Hematopoietic multipotent progenitor cell treated with erythropoietin and hydrocortisone succinate and interleukin-3 and kit ligand, for 4 days (in vitro differentiated cells): ENCODE measurements at regions not wholly inside any gene's neighbourhood (a gene's known extent, or its start where the extent isn't known, plus 50 kb on each side); places are given as distances from the start of the nearest gene placed in this dataset.

Experiments
- DNase-seq: peaks from one replicate; pipeline ENCODE4 v3.0.0-alpha.2; 2015

- no peak for DNase-seq
These were observed 315.5 kb downstream of the RPS24 start for GRCh38 chr10:78349165-78349516.

GRCh38 chr10:78349911-78350663 is 316.4 kb downstream of the RPS24 start:
- no peak for DNase-seq

DNA sequence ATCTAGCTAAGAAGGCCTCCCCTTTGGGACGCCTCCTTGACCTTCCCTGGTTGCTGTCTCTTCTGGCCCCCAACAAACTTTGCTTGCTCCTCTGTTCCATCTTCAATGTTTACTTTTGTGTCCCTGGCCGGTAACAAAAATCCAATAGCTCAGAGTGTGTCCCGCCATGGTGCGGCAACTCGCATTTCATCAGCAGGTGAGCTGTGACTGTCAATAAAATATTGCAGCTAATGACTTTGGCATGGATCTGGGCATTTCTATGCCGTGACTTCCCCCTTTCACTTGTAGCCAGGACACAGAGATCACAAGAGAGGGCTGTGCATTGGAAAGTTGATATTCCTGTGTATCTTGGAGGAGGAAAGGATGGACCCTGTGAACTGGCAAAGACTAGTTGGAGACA is 317.6 kb downstream of the RPS24 start:
- no peak for DNase-seq

DNA sequence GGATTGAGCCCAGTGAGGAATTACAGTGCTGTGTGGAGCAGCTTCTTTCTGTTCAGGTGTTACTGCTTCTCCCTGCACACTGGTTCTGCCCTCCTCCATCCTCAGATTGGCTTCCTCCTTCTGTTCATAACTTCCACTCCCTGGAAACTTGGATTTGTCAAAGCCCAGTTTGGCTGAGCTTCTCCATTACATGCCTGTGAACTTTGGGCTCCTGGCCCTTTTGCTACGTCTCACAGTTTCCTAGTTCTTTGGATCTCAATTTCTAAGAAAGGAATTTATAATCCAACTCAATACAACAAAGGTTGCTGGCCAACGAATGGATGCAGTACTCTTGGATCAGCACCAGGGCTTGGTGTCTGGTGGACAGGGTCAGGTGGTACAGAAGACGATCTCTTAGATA is 318.1 kb downstream of the RPS24 start:
- DNase-seq: no peak

DNA sequence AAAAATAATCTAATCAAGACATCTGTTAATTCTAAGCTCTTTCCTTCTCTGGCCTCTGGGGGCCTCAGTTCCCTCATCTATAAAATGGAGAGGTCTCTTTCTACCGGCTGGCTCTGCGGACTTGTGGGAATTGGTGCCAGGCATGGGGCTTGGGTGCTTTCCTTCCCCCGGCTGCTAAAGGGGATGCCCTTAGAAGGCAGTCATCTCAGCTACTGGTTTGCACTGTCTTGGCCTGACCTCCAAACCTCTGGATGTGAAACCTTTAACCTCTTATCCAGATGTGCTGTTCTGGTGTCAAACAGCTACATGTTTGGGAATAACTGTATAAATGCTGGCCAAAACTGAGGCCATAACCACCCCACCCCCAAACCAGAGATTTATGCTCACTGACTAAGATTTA is 320.0 kb downstream of the RPS24 start:
- peak; percentile 4 for DNase-seq

GRCh38 chr10:78354101-78354500 is 320.4 kb downstream of the RPS24 start:
- DNase-seq: no peak

GRCh38 chr10:78356291-78356900 is 322.7 kb downstream of the RPS24 start:
- DNase-seq: no peak

DNA sequence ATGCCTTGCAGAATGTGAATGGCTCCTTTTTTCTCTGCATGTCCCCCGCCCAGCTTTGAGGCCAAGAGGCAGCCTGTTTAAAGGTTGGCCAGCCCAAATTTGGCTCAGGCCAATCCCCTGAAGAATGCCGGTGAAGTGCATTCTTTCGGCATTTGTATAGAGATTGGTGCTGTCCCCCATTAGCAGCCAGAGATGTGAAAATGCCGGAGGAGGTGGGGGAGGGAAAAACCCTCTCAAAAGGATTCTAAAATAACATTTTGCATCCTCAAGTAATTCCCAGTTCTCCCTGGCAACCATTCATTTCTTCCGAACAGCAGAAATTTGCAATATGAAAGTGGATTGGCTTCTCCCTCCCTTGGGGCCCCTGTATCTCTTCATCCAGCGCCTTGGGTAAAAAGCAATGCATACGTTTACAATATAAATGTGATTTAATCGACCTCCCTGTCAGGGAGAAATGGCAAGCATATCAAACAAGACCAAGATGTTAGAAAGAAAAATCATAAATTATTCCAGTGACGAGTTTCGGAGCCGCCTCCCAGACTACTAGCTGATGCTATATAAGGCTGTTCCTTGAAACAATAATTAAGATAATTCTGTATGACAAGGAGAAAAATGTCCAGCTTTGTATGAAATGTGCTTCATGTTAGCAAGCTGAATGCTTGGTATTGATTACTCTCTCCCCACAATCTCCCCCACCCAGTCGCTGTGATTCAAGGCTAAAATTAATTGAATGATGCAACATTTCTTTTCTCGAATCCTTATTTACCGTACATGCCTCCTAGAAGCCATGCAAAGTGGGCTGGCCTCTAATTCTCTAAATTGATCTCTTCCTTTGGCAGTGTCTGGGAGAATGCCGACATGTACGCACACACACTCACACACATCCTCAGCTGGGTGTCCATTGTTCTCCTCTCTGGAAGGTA is 323.7 kb downstream of the RPS24 start:
- no peak for DNase-seq

- no peak for DNase-seq
These were observed 324.7 kb downstream of the RPS24 start for GRCh38 chr10:78358351-78358750.

DNA sequence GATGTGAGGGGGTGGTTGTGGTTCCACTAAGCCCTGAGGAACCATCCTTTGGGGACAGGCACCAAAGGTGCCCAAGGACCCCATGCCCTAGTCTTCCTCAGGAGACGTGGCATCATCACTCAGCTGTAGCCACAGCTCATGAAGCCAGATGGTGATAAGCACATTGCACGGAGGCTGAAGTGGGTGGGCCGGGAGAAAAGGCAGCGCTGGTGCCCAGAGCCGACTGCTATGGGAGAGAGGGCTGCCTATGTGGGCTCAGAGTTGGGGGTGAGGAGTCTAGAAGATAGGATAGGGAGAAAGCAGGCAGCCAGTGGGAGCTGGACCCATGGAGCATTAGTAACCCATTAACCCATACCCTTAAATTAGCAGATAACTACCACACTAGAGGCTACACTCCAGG is 325.3 kb downstream of the RPS24 start:
- no peak for DNase-seq

GRCh38 chr10:78359640-78360091 is 326.0 kb downstream of the RPS24 start:
- no peak for DNase-seq

- DNase-seq: no peak
These were observed 326.6 kb downstream of the RPS24 start for GRCh38 chr10:78360284-78360683.

- peak; percentile 7 for DNase-seq
These were observed 327.4 kb downstream of the RPS24 start for GRCh38 chr10:78361031-78361430.

- peak; percentile 84 for DNase-seq
These were observed 328.9 kb downstream of the RPS24 start for GRCh38 chr10:78362406-78363022.

DNA sequence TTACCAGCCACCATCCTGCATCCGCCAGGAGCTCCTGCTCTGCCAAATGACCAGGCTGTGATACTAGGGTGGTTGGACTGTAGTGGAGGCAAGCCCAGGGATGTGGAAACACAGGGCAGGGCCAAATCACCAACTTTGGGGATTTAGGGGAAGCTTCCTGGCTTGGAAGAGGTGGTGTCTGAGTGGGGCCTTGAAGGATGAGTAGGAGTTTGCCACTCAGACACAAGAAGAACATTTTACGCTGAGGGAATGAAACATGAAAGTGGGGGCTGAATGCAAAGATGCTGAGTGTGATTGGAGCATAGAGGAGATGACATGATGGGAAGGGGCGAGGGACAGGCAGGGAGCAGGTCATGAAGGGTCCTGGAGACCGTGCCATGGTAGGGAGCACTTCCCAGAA is 329.5 kb downstream of the RPS24 start:
- no peak for DNase-seq

DNA sequence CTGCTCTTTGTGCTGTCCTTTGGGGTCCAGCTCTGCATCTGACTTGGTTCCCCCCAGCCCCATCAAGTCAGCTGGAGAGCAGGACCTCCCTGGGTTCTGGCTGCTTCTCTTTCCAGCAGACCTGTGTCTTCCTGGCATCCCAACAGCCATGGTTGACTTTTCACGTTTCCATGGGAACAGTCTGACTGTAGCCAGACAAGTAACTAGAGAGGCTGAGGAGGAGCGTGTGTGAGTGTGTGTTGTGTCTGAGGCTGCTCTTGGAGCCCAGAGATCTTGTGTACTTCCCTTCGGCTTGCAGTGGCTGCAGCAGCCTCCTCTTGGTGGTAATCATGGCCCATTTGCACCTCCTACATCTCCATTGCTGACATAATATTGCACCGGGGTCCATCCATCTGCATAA is 332.0 kb downstream of the RPS24 start:
- DNase-seq: no peak

DNA sequence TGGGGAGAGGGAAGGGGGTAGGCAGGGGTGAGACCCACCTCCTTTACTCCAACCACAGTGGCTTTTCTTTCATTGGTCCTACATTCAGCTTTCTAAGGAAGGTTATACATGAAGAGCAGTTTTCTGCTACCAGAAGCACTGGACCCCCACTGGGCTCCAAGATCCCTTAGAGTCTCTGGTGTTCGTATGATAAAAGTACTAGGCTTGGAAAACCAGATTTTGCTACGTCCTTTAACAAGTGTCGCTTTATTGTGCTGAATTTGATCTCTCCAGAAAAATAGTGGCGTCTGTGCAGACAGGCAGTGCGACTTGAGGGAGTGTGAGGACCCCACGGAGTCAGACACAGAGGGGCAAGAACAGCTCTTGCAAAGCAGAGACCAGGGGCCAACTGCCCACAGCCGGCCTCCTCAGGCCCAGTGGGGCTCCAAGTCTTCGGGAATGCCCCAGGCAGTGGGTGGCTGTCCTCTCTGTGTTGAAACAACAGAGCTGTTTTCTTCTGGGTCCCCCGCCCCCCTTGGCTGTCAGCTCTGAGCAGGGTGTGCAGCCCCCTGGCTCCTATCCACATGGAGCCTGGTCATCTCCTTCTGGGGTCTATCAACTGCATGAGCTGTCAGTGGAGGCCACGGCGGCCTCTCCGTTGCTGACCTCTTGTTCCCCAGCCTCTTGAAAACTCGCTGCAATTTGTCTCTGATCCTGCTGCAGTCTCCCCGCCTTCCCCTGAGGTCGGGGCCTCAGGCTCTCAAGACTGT is 333.2 kb downstream of the RPS24 start:
- DNase-seq: no peak

- DNase-seq: no peak
These were observed 334.1 kb downstream of the RPS24 start for GRCh38 chr10:78367751-78368150.

DNA sequence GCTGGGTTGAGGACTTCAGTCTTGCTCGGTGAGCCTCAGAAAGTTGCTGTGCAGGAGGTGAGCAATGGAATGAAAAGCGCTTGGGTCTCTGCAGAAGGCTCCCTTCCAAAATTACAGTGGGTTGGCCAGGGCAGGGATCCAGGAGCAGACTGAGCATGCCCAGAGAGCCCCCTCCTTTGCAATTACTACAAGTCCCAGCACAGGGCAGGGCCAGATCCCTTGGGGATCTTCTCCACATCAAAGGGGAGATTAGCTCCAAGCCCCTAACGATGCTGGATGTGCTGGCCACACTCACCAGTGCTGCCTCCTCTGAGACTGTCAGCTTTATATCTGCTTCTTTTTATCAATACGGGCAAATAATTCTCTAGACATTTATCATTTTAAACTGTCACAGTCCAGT is 337.5 kb downstream of the RPS24 start:
- no peak for DNase-seq

GRCh38 chr10:78372806-78373205 is 339.1 kb downstream of the RPS24 start:
- no peak for DNase-seq

DNA sequence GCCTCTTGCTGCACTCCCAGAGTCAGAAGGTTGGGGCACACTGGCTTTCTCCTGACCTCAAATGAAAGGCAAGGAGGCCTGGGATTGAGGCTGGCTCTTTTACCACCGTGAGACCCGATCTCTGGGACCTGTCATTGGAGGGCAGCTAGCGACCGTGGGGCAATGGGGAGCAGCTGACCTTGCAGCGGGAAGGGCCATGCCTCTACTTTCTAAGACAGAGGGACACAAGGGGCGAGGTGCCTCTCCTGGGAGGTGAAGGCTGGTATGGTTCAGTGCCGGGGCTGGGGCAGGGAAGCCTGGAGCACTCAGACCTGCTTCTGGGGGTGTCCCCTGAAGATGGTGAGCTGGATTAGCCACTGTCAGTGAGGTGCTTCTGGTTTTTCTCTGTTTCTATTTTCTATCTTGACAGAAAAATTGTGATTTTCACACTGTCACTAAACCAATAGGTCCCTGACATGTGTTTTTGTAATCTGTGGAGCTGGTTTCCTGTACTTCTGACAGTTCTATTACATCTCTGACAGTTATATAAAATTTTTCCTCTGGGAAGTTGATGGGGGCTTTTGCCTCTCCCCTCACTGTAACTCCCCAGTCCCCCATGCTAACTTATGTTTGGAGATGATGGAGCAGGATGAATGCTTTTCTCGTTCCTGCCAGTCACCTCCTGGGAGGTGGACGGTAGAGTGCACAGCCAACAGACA is 340.8 kb downstream of the RPS24 start:
- DNase-seq: no peak
